GM23248 (cell line): ENCODE measurements at regions not wholly inside any gene's neighbourhood (a gene's known extent, or its start where the extent isn't known, plus 50 kb on each side); places are given as distances from the start of the nearest gene placed in this dataset.

Source experiments
- DNase-seq: peaks from one replicate; pipeline ENCODE4 v3.0.0-alpha.2; 2015
- H2AFZ ChIP-seq: fragments of 200-600 bp; sonication (generic); 2 replicates; pipeline ENCODE4 v1.6.1; 2016; ENCODE audit warnings: antibody characterized with exemption
- H3F3A ChIP-seq: fragments of 200-600 bp; sonication (generic); 2 replicates; pipeline ENCODE4 v1.6.1; 2016; ENCODE audit warnings: mild to moderate bottlenecking, antibody characterized with exemption, mixed run types; ENCODE audit not compliant: insufficient read depth
- H3K27ac ChIP-seq: fragments of 200-600 bp; sonication (generic); 2 replicates; pipeline ENCODE4 v1.5.1; 2016; ENCODE audit warnings: mild to moderate bottlenecking
- H3K27me3 ChIP-seq: fragments of 200-600 bp; sonication (generic); replicated peaks from 2 replicates; pipeline ENCODE4 v1.6.1; 2016; ENCODE audit warnings: mild to moderate bottlenecking; ENCODE audit not compliant: insufficient read depth
- H3K36me3 ChIP-seq: fragments of 200-600 bp; sonication (generic); 2 replicates; pipeline ENCODE4 v1.6.1; 2016; ENCODE audit warnings: low read depth, mild to moderate bottlenecking
- H3K4me1 ChIP-seq: fragments of 200-600 bp; sonication (generic); 2 replicates; pipeline ENCODE4 v1.6.1; 2016; ENCODE audit warnings: mild to moderate bottlenecking; ENCODE audit not compliant: insufficient read depth
- H3K4me2 ChIP-seq: fragments of 200-600 bp; sonication (generic); one replicate; pipeline ENCODE4 v1.6.1; 2016; ENCODE audit warnings: mild to moderate bottlenecking; ENCODE audit not compliant: unreplicated experiment
- H3K4me3 ChIP-seq: fragments of 200-600 bp; sonication (generic); 2 replicates; pipeline ENCODE4 v1.5.1; 2016; ENCODE audit warnings: mild to moderate bottlenecking
- H3K79me2 ChIP-seq: fragments of 200-600 bp; sonication (generic); 2 replicates; pipeline ENCODE4 v1.6.1; 2016; ENCODE audit warnings: mild to moderate bottlenecking; ENCODE audit not compliant: insufficient read depth
- H3K9ac ChIP-seq: fragments of 200-600 bp; sonication (generic); 2 replicates; pipeline ENCODE4 v1.6.1; 2016; ENCODE audit warnings: mild to moderate bottlenecking
- H3K9me2 ChIP-seq: fragments of 200-600 bp; sonication (generic); 2 replicates; pipeline ENCODE4 v1.6.1; 2016; ENCODE audit warnings: mixed run types, mild to moderate bottlenecking, moderate library complexity; ENCODE audit not compliant: insufficient read depth
- H3K9me3 ChIP-seq: fragments of 200-600 bp; sonication (generic); one replicate; pipeline ENCODE4 v1.6.1; 2017; ENCODE audit warnings: low read depth
- H4K20me1 ChIP-seq: fragments of 200-600 bp; sonication (generic); 2 replicates; pipeline ENCODE4 v1.6.0; 2016; ENCODE audit not compliant: insufficient read depth
- EZH2 ChIP-seq: fragments of 200-600 bp; sonication (generic); IDR thresholded peaks from 2 replicates; pipeline ENCODE4 v1.6.1; 2018; ENCODE audit warnings: antibody characterized with exemption, mild to moderate bottlenecking; ENCODE audit not compliant: insufficient read depth, poor library complexity, severe bottlenecking
- EZH2phosphoT487 ChIP-seq: fragments of 200-600 bp; sonication (generic); IDR thresholded peaks from 2 replicates; pipeline ENCODE4 v1.6.1; 2018; ENCODE audit warnings: antibody characterized with exemption, moderate library complexity, mild to moderate bottlenecking, low read depth; ENCODE audit not compliant: insufficient read depth
- WGBS, 2 experiments: methylation state at CpG; one replicate each; pipeline ENCODE4 v1.1.6; 2015 to 2017; ENCODE audit warnings: low lambda C conversion rate in 2 of 2, low coverage in 1 of 2; ENCODE audit errors: missing lambda C conversion rate in 2 of 2; 5-methylcytosine and 5-hydroxymethylcytosine counted together
- in situ Hi-C: fragments of 300-500 bp; cut with MboI; formaldehyde crosslinking; loops from 2 replicates; pipeline ENCODE4 v1.15.0; 2020

DNA sequence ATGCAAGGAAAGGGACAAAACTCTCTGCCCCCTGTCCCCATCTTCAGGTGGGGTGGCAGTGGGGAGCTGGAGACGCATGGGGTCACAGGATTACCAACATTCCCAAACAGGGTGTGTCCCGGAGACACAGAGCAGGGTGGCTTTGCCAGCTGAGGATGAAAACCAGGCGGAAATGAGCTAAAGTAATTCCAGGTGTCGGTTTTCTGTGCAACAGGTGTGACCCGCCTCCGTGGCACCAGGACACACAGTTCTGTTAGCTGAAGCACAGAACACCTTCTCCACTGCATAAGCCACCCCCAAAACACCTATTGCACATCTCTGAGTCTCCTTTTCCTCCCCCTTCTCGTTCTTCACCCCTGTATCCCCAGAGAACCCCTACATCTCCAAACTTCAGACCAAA, 122.7 kb upstream of the GLI2 start:
- no peak overlapping the region for H3K9ac ChIP-seq
- no peak overlapping the region for H3K4me3 ChIP-seq
- no peak overlapping the region for H3K4me2 ChIP-seq
- H3K27ac ChIP-seq: no peak overlapping the region
- no peaks in the 10 kb centered on the region for H3K36me3 ChIP-seq
- WGBS, 2 experiments: 67 to 72% methylated on average over 7 of the region's 7 CpGs
- H3K4me1 ChIP-seq: peaks cover 9% of the 10 kb centered on the region; the same call in 1 of the 2 replicates
- H4K20me1 ChIP-seq: no peaks in the 10 kb centered on the region
- H3K79me2 ChIP-seq: no peaks in the 10 kb centered on the region
- 0 out of 2 replicates have a peak, but pooled peaks cover 3% of the 10 kb centered on the region for H3K27me3 ChIP-seq
- no peak for DNase-seq
- TF ChIP-seq EZH2: no peak
- TF ChIP-seq EZH2phosphoT487: no peak
- no peaks in the 10 kb centered on the region for H3K9me2 ChIP-seq
- no peaks in the 10 kb centered on the region for H3K9me3 ChIP-seq
- H3F3A ChIP-seq: no peaks in the 10 kb centered on the region
- in situ Hi-C loops: no loop called here
- H2AFZ ChIP-seq: no peak overlapping the region

DNA sequence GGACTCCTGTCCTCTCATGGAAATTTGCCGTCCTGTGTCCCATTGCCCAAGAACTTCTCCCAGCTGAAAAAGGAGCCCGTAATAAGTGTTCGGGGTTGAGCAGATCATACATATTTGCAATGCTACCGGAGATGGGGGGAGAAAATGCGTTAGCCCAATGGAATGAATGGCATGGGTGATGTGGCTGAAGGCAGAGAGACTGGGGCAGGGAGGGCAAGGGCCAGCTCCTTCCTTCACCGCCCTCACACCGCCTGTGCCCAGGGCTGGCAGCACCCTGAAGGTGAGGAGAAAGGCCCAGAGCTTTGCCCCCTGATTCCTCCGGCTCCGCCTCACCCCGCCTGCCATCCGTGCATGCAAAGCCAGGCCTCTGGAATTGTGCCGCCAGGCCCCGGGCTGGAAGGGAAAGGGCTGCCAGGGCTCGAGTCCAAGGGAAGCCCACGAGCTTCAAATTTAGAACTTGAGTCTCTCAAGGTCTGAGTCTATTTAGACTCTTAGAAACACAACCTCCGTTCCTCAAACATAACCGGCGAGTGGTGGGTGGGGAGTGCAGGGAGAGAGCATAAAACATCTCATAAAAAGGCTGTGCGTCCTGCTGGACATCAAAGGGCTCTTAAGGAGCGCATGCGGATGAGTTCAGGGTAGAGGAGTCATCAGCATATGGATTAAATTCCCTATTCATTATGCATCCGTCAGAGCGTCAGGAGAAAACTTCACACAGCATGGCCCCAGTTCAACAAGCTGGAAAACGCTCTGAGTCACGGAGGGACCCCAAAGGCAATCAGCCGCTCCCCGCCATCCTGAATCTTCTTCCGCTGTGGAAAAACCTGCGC, 121.7 kb upstream of the GLI2 start:
- H3K9ac ChIP-seq: no peak overlapping the region
- no peaks in the 10 kb centered on the region for H3K36me3 ChIP-seq
- no peak overlapping the region for H3K4me2 ChIP-seq
- no peaks in the 10 kb centered on the region for H3K79me2 ChIP-seq
- no peaks in the 10 kb centered on the region for H3F3A ChIP-seq
- TF ChIP-seq EZH2phosphoT487 (no peak), EZH2 (no peak)
- in situ Hi-C loops: no loop called here
- H3K4me3 ChIP-seq: no peak overlapping the region
- no peaks in the 10 kb centered on the region for H3K9me2 ChIP-seq
- no peaks in the 10 kb centered on the region for H3K9me3 ChIP-seq
- DNase-seq: peak; percentile 22
- H3K27ac ChIP-seq: no peak overlapping the region
- H3K27me3 ChIP-seq: 0 out of 2 replicates have a peak, but pooled peaks cover 3% of the 10 kb centered on the region
- H2AFZ ChIP-seq: no peak overlapping the region
- WGBS, 2 experiments: 79 to 81% methylated on average over 29 of the region's 29 CpGs
- H4K20me1 ChIP-seq: no peaks in the 10 kb centered on the region
- peaks cover 9% of the 10 kb centered on the region; the same call in 1 of the 2 replicates for H3K4me1 ChIP-seq

DNA sequence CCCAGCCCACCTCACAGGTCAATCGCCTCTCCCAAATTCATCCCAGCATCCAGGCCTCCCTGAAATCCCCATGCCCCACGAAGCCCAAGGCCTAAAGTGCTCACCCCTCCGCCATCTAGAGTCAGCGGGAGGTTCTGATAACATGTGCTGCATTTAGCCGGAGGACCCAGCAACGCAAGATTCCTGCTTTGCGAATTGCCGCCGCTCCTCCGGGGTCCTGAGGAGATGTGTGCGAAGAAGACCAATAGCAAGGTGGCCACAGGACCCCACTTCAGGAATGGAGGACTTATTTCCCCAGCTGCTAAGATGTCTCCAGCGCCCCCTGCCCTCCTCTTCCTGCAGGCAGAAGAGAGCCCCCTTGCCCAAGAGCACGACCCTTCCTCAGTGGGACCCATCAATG, 120.8 kb upstream of the GLI2 start:
- H3K9ac ChIP-seq: no peak overlapping the region
- H3K4me2 ChIP-seq: no peak overlapping the region
- H3F3A ChIP-seq: no peaks in the 10 kb centered on the region
- TF ChIP-seq EZH2phosphoT487 (no peak), EZH2 (no peak)
- H3K79me2 ChIP-seq: no peaks in the 10 kb centered on the region
- H4K20me1 ChIP-seq: no peaks in the 10 kb centered on the region
- WGBS, 2 experiments: 82 to 86% methylated on average over 13 of the region's 13 CpGs
- no peak overlapping the region for H3K27ac ChIP-seq
- no peaks in the 10 kb centered on the region for H3K9me2 ChIP-seq
- H3K36me3 ChIP-seq: no peaks in the 10 kb centered on the region
- peaks cover 13% of the 10 kb centered on the region for H3K4me1 ChIP-seq
- H2AFZ ChIP-seq: no peak overlapping the region
- no peaks in the 10 kb centered on the region for H3K9me3 ChIP-seq
- in situ Hi-C loops: no loop called here
- no peak overlapping the region for H3K4me3 ChIP-seq
- H3K27me3 ChIP-seq: 0 out of 2 replicates have a peak, but pooled peaks cover 3% of the 10 kb centered on the region
- no peak for DNase-seq

DNA sequence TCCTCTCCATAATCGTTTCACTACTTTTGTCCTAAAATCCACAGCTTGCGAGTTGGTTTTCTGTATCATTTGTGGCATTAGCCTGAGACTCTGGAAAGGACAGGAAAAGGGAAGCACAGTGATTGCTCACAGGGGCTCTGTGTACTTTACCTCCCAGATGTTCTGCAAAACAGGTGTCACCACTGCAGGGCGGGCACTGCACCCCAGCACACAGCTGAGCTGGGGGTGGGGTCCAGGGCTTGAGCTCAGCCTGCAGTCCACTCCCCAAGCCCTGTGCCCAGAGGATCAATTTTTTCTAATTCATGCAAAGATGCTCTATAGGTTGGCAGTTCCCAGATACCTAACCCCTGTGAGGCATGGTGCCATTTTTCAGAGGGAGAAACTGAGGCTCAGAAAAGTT, 119.4 kb upstream of the GLI2 start:
- no peak overlapping the region for H3K4me2 ChIP-seq

More for the DNA sequence above, 119.4 kb upstream of the GLI2 start:
- WGBS, 2 experiments: 69 to 86% methylated on average over 3 of the region's 3 CpGs
- H3K79me2 ChIP-seq: no peaks in the 10 kb centered on the region
- H3K9ac ChIP-seq: no peak overlapping the region
- H3K36me3 ChIP-seq: no peaks in the 10 kb centered on the region
- H3K27ac ChIP-seq: no peak overlapping the region
- no peak overlapping the region for H3K4me3 ChIP-seq
- 0 out of 2 replicates have a peak, but pooled peaks cover 6% of the 10 kb centered on the region for H3F3A ChIP-seq
- no peaks in the 10 kb centered on the region for H4K20me1 ChIP-seq
- peaks cover 23% of the 10 kb centered on the region for H3K4me1 ChIP-seq
- in situ Hi-C loops: no loop called here
- H2AFZ ChIP-seq: no peak overlapping the region
- H3K9me2 ChIP-seq: no peaks in the 10 kb centered on the region
- DNase-seq: no peak
- H3K27me3 ChIP-seq: 0 out of 2 replicates have a peak, but pooled peaks cover 3% of the 10 kb centered on the region
- TF ChIP-seq EZH2 (no peak), EZH2phosphoT487 (no peak)
- no peaks in the 10 kb centered on the region for H3K9me3 ChIP-seq
